ENCODE measurements at regions not wholly inside any gene's neighbourhood (a gene's known extent, or its start where the extent isn't known, plus 50 kb on each side); places are given as distances from the start of the nearest gene placed in this dataset.

- no peak overlapping the region for H3K56ac ChIP-seq (ENCODE audit: extremely low read depth, insufficient read depth, low read length)
- intact Hi-C loops (cut with micrococcal nuclease) (no loop called here), in situ Hi-C loops (cut with MboI; ENCODE audit: low sequenced_read_pairs) (no loop called here), dilution Hi-C loops (cut with HindIII; ENCODE audit: low sequenced_read_pairs, unreplicated experiment) (no loop called here)
- no peaks in the 10 kb centered on the region; the same call in 1 of the 2 replicates for H3K27me3 ChIP-seq (ENCODE audit: control insufficient read depth, insufficient read depth, low read length)
- CTCF ChIA-PET = no interaction called here
- no peak overlapping the region for H4K91ac ChIP-seq (ENCODE audit: insufficient read depth, low read depth, low read length)
- H3K4me1 ChIP-seq (ENCODE audit: control insufficient read depth, insufficient read depth, low read length) = no peaks in the 10 kb centered on the region
- H2BK15ac ChIP-seq (ENCODE audit: low read depth, low read length) = no peak overlapping the region
- no peak overlapping the region for H3K23ac ChIP-seq (ENCODE audit: low read depth, low read length)
- H3K4me2 ChIP-seq (ENCODE audit: low read depth, low read length) = no peak overlapping the region
- no peak for TF ChIP-seq MAZ (IDR thresholded peaks at IDR 0.05; ENCODE audit: borderline replicate concordance, low read depth, low read length)
- TF ChIP-seq RFX5 (IDR thresholded peaks at IDR 0.05; ENCODE audit: low read depth, low read length) = no peak
- no peak for TF ChIP-seq MAFK (IDR thresholded peaks at IDR 0.05; ENCODE audit: low read depth, low read length)
- no peak for TF ChIP-seq FOS (IDR thresholded peaks at IDR 0.05; ENCODE audit: low read depth, low read length)
- TF ChIP-seq RAD21 (IDR thresholded peaks at IDR 0.05; ENCODE audit: low read length) = no peak
- no peak for TF ChIP-seq BHLHE40 (IDR thresholded peaks at IDR 0.05; ENCODE audit: low read depth, low read length)
- TF ChIP-seq POLR2A (IDR thresholded peaks at IDR 0.05; ENCODE audit: low read depth, low read length) = no peak
- no peak for TF ChIP-seq MXI1 (IDR thresholded peaks at IDR 0.05; ENCODE audit: borderline replicate concordance, low read depth, low read length)
- no peak for TF ChIP-seq RCOR1 (IDR thresholded peaks at IDR 0.05; ENCODE audit: insufficient replicate concordance, low read length)
- TF ChIP-seq CEBPB (IDR thresholded peaks at IDR 0.05; ENCODE audit: low read depth, low read length) = no peak
- TF ChIP-seq USF2 (IDR thresholded peaks at IDR 0.05; ENCODE audit: low read depth, low read length) = no peak
- TF ChIP-seq CHD1 (IDR thresholded peaks at IDR 0.05; ENCODE audit: low read depth, low read length) = no peak
- TF ChIP-seq ELK1 (IDR thresholded peaks at IDR 0.05; ENCODE audit: borderline replicate concordance, low read depth, low read length) = no peak
- TF ChIP-seq, protein P1, sequence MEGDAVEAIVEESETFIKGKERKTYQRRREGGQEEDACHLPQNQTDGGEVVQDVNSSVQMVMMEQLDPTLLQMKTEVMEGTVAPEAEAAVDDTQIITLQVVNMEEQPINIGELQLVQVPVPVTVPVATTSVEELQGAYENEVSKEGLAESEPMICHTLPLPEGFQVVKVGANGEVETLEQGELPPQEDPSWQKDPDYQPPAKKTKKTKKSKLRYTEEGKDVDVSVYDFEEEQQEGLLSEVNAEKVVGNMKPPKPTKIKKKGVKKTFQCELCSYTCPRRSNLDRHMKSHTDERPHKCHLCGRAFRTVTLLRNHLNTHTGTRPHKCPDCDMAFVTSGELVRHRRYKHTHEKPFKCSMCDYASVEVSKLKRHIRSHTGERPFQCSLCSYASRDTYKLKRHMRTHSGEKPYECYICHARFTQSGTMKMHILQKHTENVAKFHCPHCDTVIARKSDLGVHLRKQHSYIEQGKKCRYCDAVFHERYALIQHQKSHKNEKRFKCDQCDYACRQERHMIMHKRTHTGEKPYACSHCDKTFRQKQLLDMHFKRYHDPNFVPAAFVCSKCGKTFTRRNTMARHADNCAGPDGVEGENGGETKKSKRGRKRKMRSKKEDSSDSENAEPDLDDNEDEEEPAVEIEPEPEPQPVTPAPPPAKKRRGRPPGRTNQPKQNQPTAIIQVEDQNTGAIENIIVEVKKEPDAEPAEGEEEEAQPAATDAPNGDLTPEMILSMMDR (conservative IDR thresholded peaks at IDR 0.05; ENCODE audit: low read depth, low read length) = no peak
- TF ChIP-seq SMC3 (IDR thresholded peaks at IDR 0.05; ENCODE audit: low read depth, low read length) = no peak
- no peak for TF ChIP-seq NFE2L2 (IDR thresholded peaks at IDR 0.05; ENCODE audit: low read depth, low read length)
- H3K9me3 ChIP-seq (ENCODE audit: control insufficient read depth, insufficient read depth, low read length) = no peaks in the 10 kb centered on the region
- no TSS peak for BruUV-seq (replicated peaks)
- no peak overlapping the region for H2BK5ac ChIP-seq (ENCODE audit: low read depth, low read length, poor library complexity, severe bottlenecking)
- POLR2A ChIA-PET (ENCODE audit: unreplicated experiment) = no interaction called here
- no CpG with 5 or more reads among the region's 5 CpGs for WGBS, 2 experiments (ENCODE audit: extremely low coverage in 2 of 2, insufficient read length in 1 of 2)
- H2BK120ac ChIP-seq (ENCODE audit: low read depth, low read length) = no peak overlapping the region
- H4K8ac ChIP-seq (ENCODE audit: low read depth in 2 of 2, low read length in 2 of 2) = no peak overlapping the region
- H3K9ac ChIP-seq (ENCODE audit: low read depth, low read length) = no peak overlapping the region
- no peak overlapping the region for H2BK20ac ChIP-seq (ENCODE audit: low read depth, low read length)
- H4K20me1 ChIP-seq (ENCODE audit: insufficient read depth, low read length) = no peaks in the 10 kb centered on the region
- H3K9me1 ChIP-seq (ENCODE audit: insufficient read depth, low read length) = no peaks in the 10 kb centered on the region
- no peak overlapping the region for H3K4me3 ChIP-seq (ENCODE audit: insufficient read depth, low read depth, low read length)
- no peak overlapping the region for H3K18ac ChIP-seq (ENCODE audit: low read depth, low read length)
- no peaks in the 10 kb centered on the region for H3K36me3 ChIP-seq (ENCODE audit: control insufficient read depth, insufficient read depth, low read length)
- no peak overlapping the region for H2AK9ac ChIP-seq (replicated peaks; ENCODE audit: low read depth, low read length, poor library complexity)
- no peak overlapping the region for H3K27ac ChIP-seq (ENCODE audit: insufficient read depth, low read length)
- H2AK5ac ChIP-seq (ENCODE audit: low read depth, low read length) = no peak overlapping the region
- no peaks in the 10 kb centered on the region for H3K79me1 ChIP-seq (ENCODE audit: low read depth in 1 of 2, low read length in 2 of 2)
- DNase-seq = no peak
- H2AFZ ChIP-seq (replicated peaks; ENCODE audit: low read length, poor library complexity) = no peak overlapping the region
- no peak overlapping the region for H3K14ac ChIP-seq (replicated peaks; ENCODE audit: low read depth, low read length)
- no peak overlapping the region for H4K5ac ChIP-seq (ENCODE audit: low read depth, low read length)
- H3K4ac ChIP-seq (ENCODE audit: low read depth, low read length) = no peak overlapping the region
- no peak for ATAC-seq (ENCODE audit: low read depth)
These were observed 236.9 kb downstream of the SCG2 start for GRCh38 chr2:223365158-223365679.

All from IMR-90 (cell line).